HFF-Myc (cell line): ENCODE measurements at regions not wholly inside any gene's neighbourhood (a gene's known extent, or its start where the extent isn't known, plus 50 kb on each side); places are given as distances from the start of the nearest gene placed in this dataset.

Experiments used
- DNase-seq: peaks from one replicate; pipeline ENCODE4 v3.0.0-alpha.2; 2011; ENCODE audit warnings: low read depth; ENCODE audit errors: extremely low read depth
- H3K4me3 ChIP-seq: replicated peaks from 2 replicates; pipeline ENCODE4 v1.5.1; 2011; ENCODE audit warnings: low read depth, mild to moderate bottlenecking, control low read depth, low read length
- CTCF ChIP-seq: IDR thresholded peaks from 2 replicates; pipeline ENCODE4 v1.5.1; 2012; ENCODE audit warnings: mild to moderate bottlenecking, low read depth, low read length, control low read depth; ENCODE audit errors: missing control alignments

GRCh38 chr16:60061396-60061795 is 1327.3 kb upstream of the GOT2 start:
- H3K4me3 ChIP-seq, result no peak overlapping the region
- TF ChIP-seq CTCF, result no peak
- DNase-seq, result no peak

GRCh38 chr16:60060731-60061130 is 1326.6 kb upstream of the GOT2 start:
- no peak for DNase-seq
- no peak for TF ChIP-seq CTCF
- H3K4me3 ChIP-seq, result no peak overlapping the region

GRCh38 chr16:60059141-60059540 is 1325.0 kb upstream of the GOT2 start:
- no peak overlapping the region for H3K4me3 ChIP-seq
- DNase-seq, result no peak
- TF ChIP-seq CTCF, result no peak

- no peak overlapping the region for H3K4me3 ChIP-seq
- TF ChIP-seq CTCF, result no peak
- DNase-seq, result no peak
Observed at GRCh38 chr16:60041671-60042070, 1307.6 kb upstream of the GOT2 start.

GRCh38 chr16:60031740-60032139 is 1297.6 kb upstream of the GOT2 start:
- H3K4me3 ChIP-seq, result no peak overlapping the region
- no peak for DNase-seq
- TF ChIP-seq CTCF, result no peak

GRCh38 chr16:60027351-60027750 is 1293.2 kb upstream of the GOT2 start:
- no peak for DNase-seq
- no peak for TF ChIP-seq CTCF
- no peak overlapping the region for H3K4me3 ChIP-seq

GRCh38 chr16:60013076-60013475 is 1279.0 kb upstream of the GOT2 start:
- no peak for TF ChIP-seq CTCF
- DNase-seq, result no peak

More at GRCh38 chr16:60013076-60013475, 1279.0 kb upstream of the GOT2 start:
- H3K4me3 ChIP-seq, result no peak overlapping the region
